GM21737 (cell line): ENCODE measurements at regions not wholly inside any gene's neighbourhood (a gene's known extent, or its start where the extent isn't known, plus 50 kb on each side); places are given as distances from the start of the nearest gene placed in this dataset.
"Not testable (repeated sequence)": the region's sequence is repeated elsewhere in the genome, so short reads cannot be mapped to it uniquely, and the experiment has no call there.

ENCODE experiments used
- ATAC-seq: cut with Tn5 transposase; IDR thresholded peaks from one replicate; pipeline ENCODE4 v1.9.1; 2021; ENCODE audit warnings: mild to moderate bottlenecking, moderate library complexity; ENCODE audit not compliant: unreplicated experiment

DNA sequence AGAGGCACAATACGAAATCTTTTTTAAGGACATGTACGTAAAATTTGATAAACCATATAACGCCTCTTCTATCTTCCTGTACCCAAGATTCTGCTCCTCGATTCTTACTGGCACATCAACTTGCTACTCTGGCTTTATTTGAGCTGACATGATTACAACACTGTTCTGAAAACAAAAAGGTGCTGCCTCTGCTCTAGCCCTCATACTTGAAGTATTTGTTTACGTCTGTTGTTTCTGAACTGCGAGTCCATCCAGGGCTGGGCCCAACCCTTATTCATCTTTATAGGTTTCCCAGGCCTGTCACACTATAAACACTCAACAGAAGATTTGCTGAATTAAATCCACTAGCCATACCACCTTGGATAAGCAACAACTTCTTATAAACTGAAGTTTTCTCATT is 96.2 kb upstream of the SVIL start:
- ATAC-seq = no peak

GRCh38 chr10:29730458-29730857 is 95.7 kb upstream of the SVIL start:
- ATAC-seq = no peak

DNA sequence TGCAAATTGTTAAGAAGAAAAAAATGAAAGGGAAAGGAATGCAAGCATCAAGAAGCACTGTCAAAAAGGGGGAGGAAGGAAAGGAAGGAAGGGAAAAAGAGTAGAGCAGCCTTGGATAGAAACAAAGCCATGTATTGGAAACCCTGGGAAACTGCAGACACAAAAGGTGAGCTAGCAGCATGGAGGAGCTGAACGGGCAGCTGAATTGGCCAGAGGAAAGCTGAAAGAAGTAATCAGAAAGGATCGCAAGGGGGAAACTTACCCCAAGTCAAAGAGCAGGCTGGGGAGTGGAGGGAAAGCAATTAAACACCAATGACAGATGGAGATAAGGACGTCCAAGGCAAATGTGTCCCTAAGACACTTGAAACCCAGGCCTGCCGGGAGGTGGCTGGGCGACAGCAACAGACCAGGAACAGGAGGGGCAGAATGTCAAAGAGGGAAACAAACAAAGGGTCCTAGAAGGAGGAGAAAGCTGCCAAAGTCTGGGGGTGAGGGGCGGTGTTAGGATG is 93.8 kb upstream of the SVIL start:
- ATAC-seq = no peak

DNA sequence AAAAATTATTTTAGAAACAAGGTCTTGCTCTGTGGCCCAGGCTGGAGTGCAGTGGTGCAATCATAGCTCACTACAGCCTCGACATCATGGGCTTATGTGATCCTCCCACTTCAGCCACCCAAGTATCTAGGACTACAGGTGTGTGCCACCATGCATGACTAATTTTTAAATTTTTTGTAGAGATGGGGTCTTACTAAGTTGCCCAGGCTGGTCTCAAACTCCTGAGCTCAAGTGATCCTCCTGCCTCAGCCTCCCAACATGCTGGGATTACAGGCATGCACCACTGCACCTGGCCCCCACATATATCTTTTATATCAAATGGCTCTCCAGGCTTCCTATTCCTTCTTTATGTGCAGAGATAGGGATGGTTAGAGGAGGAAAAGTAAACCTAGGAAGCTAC is 91.2 kb upstream of the SVIL start:
- not testable (repeated sequence) for ATAC-seq

GRCh38 chr10:29725133-29725720 is 90.5 kb upstream of the SVIL start:
- no peak for ATAC-seq

GRCh38 chr10:29723726-29724125 is 89.0 kb upstream of the SVIL start:
- no peak for ATAC-seq

DNA sequence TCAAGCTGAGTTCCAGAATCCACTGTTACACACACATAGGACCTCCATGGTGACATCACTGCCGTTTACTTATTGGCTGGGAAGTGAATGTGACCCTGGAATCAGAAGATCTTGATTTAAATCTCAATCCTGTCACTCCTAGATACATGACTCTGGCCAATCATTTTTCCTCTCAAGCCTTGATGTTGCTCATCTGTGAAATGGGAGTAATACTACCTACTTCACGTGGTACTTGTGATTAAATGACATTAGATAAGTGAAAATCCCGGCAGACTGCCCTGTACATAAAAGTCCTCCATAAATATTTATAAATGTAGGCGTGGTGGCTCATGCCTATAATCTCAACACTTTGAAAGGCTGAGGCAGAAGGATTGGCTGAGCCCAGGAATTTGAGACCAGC is 88.0 kb upstream of the SVIL start:
- ATAC-seq = no peak

DNA sequence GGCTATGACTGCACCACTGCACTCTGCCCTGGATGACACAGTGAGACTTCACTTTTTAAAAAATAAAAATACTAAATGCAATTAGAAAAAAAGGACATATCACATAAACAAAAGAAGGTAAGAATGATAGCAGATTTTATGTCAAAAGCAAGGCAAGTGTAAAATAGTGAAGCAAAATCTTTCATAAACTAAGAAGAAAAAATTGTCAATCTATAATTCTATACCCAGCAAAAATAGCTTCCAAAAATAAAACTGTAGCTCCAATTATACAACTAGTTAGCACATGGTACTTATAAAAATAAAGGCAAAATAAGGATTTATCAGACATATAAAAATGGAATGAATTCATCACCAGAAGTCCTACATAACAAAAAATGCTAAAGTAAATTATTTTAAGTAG is 85.4 kb upstream of the SVIL start:
- ATAC-seq = no peak

DNA sequence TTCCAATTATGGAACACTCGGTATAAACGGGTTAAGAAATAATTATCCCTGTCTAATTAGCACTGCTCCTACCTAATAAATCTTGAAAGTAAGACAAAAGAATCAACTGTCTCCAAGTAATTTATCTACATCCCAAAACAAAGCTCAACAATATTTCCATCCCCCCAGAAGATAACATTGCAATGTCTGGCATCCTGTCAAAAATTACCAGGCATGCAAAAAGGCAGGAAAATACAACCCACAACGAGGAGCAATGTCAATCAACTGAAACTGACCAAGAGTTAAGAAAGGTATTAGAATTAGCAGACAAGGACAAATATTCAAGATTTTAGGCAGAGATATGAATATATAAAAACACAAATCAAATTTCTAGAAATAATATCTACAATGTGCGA is 84.5 kb upstream of the SVIL start:
- no peak for ATAC-seq

DNA sequence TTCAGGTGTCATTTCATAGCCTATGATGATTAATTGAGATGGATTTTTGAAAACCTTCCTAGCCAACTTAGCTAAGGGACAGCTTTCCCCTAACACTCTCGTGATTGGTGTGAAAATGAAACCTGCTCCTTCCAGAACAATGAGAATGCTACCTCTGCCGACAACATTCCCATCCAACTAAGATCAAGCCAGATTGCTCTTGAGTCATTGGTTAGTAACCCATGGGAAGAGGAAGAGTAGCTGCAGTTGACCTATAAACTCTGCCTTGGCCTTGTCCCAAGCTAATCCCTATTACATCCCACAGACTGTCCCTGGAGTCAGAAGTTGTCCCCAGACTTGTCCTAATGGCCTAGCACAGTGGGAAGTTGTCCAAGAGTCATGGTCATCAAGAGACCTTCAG is 80.5 kb upstream of the SVIL start:
- ATAC-seq = no peak

GRCh38 chr10:29714096-29714874 is 79.5 kb upstream of the SVIL start:
- no peak for ATAC-seq

- ATAC-seq = no peak
These were observed 78.7 kb upstream of the SVIL start for GRCh38 chr10:29713450-29713849.

DNA sequence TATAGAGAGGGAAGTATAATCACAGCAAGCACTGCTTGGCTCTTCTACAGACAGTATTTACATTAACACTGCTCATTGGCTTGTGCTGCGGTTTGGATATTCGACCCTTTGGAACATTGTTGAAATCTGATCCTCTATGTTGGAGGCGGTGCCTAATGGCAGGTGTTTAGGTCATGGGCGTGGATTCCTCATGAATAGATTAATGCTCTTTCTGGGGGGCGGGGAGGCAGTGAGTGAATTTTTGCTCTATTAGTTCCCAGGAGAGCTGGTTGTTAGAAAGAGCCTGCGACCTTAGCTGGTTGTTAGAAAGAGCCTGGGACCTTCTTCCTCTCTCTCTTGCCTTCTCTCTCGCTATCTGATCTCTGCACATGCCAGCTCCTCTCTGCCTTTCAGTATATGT is 77.3 kb upstream of the SVIL start:
- ATAC-seq = no peak

- no peak for ATAC-seq
These were observed 75.4 kb upstream of the SVIL start for GRCh38 chr10:29710128-29710527.

DNA sequence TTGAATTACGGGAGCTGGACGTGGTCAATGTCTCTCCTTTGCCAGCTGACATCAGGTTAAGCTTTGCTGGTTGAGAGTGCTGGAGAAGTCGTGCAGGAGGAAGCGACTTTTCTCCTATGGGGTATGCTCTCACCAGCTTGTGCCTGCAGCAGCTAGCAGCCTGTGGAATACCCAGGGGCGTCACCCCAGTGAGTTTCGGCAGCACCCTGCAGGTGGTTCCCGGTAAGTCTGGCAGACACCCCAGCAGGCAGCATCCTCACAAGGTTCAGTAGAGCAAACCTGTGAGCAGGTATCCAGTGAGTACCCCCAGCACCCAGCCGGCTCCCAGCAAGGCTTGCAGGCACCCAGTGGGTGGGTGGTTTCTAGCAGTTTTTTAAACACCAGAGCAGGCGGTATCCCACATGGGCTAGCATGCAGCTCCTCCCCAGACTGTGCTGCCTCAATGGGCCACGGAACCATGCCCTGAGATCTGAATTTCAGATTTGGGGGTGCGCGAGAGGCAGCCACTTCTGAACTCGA is 74.8 kb upstream of the SVIL start:
- ATAC-seq = no peak

DNA sequence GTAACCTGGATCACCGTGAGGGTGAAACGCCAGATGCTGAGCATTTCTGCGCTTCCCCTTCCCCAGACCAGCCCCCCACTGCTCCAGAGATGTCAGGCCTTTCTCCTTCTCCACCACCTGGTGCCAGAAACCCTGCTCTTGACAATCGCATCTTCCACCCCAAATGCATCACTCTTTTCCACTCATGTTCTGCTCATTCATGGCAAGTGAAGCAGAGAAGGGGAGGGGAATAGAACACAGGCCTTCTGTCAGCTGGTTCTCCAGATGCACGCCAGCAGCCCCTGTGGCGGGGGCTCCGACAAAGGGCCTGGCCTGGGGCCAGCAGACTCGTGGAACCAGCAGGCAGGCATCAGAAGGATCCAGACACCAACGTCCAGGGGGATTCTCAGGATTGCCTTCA is 68.5 kb upstream of the SVIL start:
- ATAC-seq = no peak

- no peak for ATAC-seq
These were observed 67.7 kb upstream of the SVIL start for GRCh38 chr10:29702273-29703164.

DNA sequence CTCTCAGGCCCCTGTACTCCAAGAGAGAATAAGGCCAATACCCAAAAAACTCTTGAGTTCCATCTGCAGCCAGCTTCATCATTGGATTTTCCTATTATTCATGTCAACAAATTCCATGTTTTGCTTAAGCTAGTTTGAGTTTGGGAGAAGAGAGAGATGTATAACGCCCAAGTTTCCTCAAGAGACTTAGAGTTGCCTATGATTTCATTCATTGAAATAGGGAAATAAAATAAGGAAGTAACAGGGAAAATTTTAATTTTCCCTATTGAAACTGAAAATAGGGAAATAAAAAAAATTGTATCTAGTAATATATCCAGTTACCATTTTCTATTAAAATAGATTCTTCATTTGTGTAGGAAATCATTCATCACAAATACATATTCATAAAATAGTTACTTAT is 66.5 kb upstream of the SVIL start:
- no peak for ATAC-seq

DNA sequence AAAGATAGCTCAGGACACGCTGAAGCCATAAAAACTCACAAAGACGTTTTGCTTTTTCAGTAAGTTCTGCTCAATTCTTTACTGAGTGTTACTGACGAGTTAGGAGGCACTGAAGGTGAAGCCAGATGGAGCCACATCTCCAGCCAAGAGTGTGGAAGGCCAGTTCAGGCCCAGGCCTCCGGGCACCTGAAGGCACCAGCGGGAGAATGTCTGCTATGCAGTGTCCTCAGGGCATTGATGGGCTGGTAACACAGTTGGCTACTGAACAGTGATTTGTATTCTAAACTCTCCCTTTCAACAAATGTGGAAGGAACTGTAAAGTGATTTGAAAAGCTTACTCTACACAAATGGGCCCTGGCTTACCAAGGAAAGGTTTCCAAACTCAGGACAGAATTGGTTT is 64.8 kb upstream of the SVIL start:
- no peak for ATAC-seq

DNA sequence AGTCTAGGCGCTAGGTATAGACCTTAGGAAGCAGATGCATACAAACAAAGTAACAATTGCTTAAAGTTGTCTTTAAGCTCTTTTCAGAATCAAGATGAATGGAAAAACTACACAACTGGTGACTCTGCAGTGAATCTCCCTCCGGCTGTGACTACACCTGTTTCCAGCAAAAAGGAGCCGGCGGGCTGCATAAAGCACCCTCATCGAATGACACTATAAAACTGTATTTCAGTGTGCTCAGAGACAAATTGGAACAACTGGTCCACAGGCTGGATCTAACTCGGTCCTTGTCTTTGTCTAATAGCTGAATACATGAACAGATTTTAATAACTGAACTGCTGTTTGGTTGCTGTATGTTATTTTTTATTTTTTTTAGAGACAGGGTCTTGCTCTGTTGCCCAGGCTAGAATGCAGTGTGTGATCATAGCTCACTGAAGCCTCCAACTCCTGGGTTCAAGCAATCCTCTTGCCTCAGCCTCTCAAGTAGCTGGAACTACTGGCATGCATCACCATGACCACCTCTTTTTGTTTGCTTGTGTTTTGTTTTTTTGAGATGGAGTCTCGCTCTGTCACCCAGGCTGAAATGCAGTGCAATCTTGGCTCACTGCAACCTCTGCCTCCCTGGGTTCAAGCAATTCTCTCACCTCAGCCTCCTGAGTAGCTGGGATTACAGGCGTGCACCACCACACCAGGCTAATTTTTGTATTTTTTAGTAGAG is 64.2 kb upstream of the SVIL start:
- no peak for ATAC-seq

- ATAC-seq = not testable (repeated sequence)
These were observed 61.8 kb upstream of the SVIL start for GRCh38 chr10:29696581-29696980.
